CD4-positive, alpha-beta T cell treated with Interleukin-6 for 4 hours (primary cell): ENCODE measurements at regions not wholly inside any gene's neighbourhood (a gene's known extent, or its start where the extent isn't known, plus 50 kb on each side); places are given as distances from the start of the nearest gene placed in this dataset.
A peak's percentile ranks its signal among the peaks of the same experiment; 100 is the strongest.

Experiments
- DNase-seq: peaks from one replicate; pipeline ENCODE4 v3.0.0-alpha.2; 2020; ENCODE audit warnings: mixed read lengths

- DNase-seq, result no peak
Measured at GRCh38 chr12:46131732-46132469, 136.9 kb downstream of the SLC38A1 start.

DNA sequence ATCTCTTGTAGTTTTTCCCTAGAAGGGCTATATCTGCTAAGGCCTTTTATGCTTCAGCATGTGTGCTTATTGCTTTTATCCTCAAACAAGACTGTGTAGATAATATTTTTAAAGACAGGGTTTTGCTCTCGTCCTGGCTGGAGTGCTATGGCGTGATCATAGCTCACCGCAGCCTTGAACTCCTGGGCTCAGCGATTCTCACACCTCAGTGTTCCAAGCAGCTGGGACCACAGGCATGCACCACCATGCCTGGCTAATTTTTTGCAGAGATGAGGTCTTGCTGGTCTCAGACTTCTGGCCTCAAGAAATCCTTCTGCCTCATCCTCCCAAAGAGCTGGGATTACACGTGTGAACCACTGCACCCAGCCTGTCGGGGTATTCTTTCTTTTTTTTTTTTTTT is 137.3 kb upstream of the SCAF11 start:
- no peak for DNase-seq

DNA sequence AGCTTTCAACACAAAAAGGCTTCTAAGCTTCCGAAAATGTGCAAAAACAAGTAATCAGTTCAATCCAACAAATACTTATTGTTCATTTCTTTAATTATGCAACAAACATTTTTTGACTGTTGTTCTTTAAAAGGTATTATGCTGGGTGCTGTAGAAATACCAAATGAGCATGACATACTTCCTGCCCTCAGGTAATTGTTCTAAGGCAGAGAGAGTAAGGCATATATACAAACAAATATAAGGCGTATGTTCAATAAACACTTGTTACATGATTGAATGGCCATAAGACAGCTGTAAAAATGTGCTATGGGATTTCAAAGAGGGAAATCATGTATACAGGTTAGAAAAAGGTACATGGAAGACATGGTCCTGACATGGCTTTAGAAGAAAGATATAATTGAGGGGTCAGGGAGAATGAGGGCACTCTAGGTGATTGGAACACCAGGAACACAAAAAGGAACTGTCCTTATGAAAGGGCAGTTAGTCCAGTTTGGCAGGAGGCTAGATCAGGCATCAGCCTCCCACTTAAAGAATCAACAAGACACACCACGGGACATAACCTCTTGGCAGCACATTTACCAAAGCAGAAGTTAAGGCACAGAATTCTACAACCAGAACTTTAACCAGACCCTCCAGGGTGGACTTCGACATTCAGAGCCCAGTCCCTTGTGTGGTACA is 135.8 kb upstream of the SCAF11 start:
- DNase-seq, result no peak

GRCh38 chr12:46124848-46125619 is 134.7 kb upstream of the SCAF11 start:
- peak; percentile 67 for DNase-seq

DNA sequence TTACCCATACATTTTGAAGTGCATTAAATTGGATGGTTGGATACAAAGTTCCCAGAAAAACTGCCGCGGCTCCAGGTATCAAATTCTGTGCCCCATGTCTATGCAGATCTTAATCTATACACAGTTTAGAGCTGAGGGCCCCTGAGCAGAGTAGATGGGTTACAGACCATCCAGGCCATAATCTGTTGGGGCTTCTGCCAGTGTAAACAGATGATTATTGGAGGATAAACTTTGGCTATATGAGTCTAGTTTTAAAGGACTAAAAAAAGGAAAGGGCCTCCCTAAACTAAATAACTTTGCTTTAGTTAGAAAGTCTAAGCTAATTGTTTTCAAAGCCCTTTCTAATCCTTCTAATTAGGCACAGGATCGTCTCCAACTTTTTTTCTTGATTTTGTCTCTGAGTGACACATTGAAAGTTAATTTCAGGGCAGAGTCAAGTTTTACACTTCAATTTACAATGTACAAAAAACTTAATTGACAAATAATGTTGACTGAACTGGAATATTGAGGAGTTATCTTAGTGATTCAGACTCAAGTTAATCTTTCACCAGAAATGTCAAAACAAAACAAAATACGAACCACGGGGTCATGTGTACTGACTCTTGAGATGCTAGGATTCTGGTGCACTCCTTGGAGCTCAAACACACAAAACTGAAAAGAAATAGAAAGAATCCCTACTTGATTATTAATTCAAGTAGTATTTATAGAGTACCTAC is 133.9 kb upstream of the SCAF11 start:
- no peak for DNase-seq

DNA sequence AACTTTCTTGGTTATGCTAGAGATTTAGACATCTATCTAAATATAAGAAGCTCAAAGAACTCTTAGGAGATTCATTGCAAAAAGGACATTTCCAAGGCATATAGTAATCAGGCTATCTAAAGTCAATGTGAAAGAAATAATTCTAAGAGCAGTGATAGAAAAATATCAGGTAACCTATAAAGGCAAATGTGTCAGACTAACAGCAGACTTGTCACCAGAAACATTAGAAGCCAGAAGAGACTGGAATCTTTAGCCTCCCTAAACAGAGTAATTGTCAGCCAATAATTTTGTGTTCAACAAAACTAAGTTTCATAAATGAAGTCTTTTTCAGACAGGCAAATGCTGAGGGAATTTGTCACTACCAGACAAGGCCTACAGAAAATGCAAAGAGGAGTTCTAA is 122.0 kb upstream of the SCAF11 start:
- DNase-seq, result no peak

GRCh38 chr12:46111715-46112114 is 121.3 kb upstream of the SCAF11 start:
- no peak for DNase-seq

DNA sequence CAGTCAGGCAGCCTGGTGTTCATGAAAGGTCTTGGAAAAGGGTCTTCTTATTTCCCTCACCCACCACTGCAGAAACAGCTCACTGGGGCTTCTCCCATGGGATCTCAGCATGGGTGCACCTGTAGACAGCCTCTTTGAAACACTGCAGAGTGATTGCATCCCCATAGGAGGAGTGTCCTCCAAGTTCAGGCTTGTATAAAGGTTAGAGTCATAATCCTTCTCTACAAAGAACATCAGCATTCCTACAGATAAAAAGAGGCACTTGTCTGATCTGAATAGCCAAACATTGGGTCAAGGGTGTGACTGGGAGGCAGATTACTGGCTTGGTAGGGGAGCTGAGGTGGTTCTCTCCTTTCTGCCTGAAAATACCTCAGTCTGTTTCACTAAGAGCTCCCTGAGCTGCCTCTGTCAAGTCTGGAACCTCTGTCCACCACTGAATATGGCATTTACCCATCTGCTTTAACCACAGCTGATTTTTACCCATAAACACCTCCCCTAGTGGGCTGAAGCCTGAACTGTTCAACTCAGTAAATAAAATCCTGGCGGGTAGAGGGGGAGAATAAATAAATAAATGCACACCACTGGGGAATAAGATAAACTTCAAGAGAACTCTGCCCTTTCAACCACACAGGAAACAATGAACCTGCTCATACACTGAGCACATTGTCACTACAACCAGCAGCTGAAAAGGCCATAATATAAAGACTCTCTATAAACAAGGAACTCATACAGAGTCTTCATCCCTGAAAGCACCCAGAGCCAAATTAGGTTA is 120.7 kb upstream of the SCAF11 start:
- DNase-seq, result no peak

- no peak for DNase-seq
Measured at GRCh38 chr12:46110223-46110611, 119.8 kb upstream of the SCAF11 start.

GRCh38 chr12:46109343-46110222 is 119.2 kb upstream of the SCAF11 start:
- no peak for DNase-seq

DNA sequence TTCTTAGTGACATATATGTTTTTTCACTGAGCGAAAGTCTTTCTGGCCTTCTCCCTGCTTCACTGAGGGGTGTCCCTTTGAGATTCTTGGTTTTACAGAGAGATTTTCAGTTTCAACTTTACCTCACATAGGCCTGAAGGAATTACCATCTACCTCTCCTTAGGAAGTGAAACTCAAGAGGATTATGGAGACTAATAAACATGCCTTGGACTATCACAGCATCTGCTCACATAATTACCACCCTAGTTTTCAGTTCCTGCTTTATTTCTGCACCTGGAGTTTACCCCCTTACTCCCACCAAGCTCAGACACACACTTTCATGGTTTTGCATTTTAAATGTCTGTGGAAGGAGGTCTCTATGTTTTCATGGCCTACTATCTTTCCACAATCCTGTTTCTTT is 118.3 kb upstream of the SCAF11 start:
- no peak for DNase-seq

- DNase-seq, result no peak
Measured at GRCh38 chr12:46107591-46107990, 117.2 kb upstream of the SCAF11 start.

- no peak for DNase-seq
Measured at GRCh38 chr12:46105735-46106134, 115.4 kb upstream of the SCAF11 start.

- DNase-seq, result no peak
Measured at GRCh38 chr12:46103559-46104383, 113.4 kb upstream of the SCAF11 start.

GRCh38 chr12:46101485-46101869 is 111.1 kb upstream of the SCAF11 start:
- no peak for DNase-seq

- DNase-seq, result no peak
Measured at GRCh38 chr12:46100551-46101484, 110.4 kb upstream of the SCAF11 start.

DNA sequence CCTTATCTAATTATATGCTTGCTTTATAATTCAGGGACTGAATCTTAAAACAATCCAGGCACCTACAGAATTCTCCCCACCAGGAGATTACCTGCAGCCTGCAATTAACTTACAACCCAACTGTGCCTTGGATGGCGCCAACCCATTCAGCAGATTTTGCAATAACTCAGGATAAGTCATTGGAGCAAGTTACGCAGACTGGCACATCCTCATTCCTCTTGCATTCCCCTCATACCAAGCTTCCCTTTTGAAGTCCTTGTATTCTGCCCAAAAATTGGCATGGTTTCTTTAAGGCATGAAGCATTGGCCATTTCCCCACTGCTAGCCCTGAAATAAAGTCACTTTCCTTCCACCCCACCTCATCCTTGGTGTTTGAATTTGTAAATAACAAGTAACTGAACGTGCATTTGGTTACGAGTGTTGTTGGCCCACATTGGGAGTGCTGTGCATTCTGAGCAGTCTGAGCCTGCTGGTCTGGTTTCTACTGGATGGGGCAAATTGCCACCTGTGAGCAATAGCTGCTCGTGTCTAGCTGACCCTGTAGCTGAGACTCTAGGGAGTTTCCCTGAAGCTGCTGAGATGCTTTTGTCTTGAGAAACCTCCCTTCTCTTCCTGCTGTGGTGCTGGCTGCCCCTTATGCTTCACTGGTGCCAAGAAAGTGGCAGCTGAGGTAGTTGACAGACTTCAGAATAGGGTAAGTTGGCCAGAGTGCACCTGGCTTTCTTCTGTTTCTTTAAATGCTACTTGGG is 99.2 kb upstream of the SCAF11 start:
- DNase-seq, result no peak

- DNase-seq, result no peak
Measured at GRCh38 chr12:46087916-46088439, 97.6 kb upstream of the SCAF11 start.
